Activated T-cell treated with anti-CD3 and anti-CD28 coated beads, Interleukin-2, amount 50 U/mL, for 4 hours (primary cell): ENCODE measurements at regions not wholly inside any gene's neighbourhood (a gene's known extent, or its start where the extent isn't known, plus 50 kb on each side); places are given as distances from the start of the nearest gene placed in this dataset.

Experiments
- ATAC-seq, 2 donors: fragments of 200-7000 bp; cut with Tn5 transposase; one replicate each; pipeline ENCODE4 v1.10.0; 2021
- DNase-seq: peaks from one replicate; pipeline ENCODE4 v3.0.0-alpha.2; 2020
- H3K27me3 Mint-ChIP-seq: one replicate; pipeline ENCODE4 v1.8.0; 2021; ENCODE audit warnings: low read depth, mixed read lengths
- H3K36me3 Mint-ChIP-seq: one replicate; pipeline ENCODE4 v1.8.0; 2022; ENCODE audit warnings: mixed read lengths; ENCODE audit not compliant: insufficient read depth
- H3K4me1 Mint-ChIP-seq: one replicate; pipeline ENCODE4 v1.8.0; 2021; ENCODE audit warnings: low read depth, mixed read lengths
- H3K4me3 Mint-ChIP-seq: one replicate; pipeline ENCODE4 v1.8.0; 2021; ENCODE audit warnings: mild to moderate bottlenecking, moderate library complexity, mixed read lengths
- H3K9me3 Mint-ChIP-seq: one replicate; pipeline ENCODE4 v1.8.0; 2021; ENCODE audit warnings: mixed read lengths

- H3K9me3 Mint-ChIP-seq, result no peaks in the 10 kb centered on the region
- H3K36me3 Mint-ChIP-seq, result no peaks in the 10 kb centered on the region
- DNase-seq (no peak), ATAC-seq (no peak)
- no peaks in the 10 kb centered on the region for H3K4me1 Mint-ChIP-seq
- peaks cover 4% of the 10 kb centered on the region for H3K27me3 Mint-ChIP-seq
- no peak overlapping the region for H3K4me3 Mint-ChIP-seq
These were observed 298.3 kb downstream of the NSG2 start for GRCh38 chr5:174343826-174344225.

DNA sequence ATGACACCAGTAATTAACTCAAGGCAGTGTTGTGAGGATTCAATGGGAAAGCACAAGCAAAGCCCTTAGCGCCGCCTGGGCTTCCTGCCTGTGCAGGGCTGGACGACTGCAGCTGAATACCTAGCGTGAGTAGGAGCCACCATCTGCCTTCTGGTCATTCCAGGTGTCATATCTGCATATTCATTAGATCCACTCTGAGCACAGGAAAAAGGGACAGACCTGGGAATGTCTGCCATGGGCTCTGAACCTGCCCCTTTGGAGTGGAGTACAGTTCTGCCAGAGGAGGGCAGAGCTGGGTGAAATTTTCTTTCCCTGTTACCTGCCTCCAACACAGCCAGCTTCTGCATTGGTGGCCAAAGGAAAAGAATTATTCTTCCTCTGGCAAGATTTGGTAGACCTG is 298.8 kb downstream of the NSG2 start:
- Mint-ChIP-seq H3K9me3 (no peaks in the 10 kb centered on the region), H3K36me3 (no peaks in the 10 kb centered on the region), H3K4me1 (no peaks in the 10 kb centered on the region), H3K4me3 (no peak overlapping the region), H3K27me3 (peaks cover 5% of the 10 kb centered on the region)
- no peak for ATAC-seq
- DNase-seq, result no peak

DNA sequence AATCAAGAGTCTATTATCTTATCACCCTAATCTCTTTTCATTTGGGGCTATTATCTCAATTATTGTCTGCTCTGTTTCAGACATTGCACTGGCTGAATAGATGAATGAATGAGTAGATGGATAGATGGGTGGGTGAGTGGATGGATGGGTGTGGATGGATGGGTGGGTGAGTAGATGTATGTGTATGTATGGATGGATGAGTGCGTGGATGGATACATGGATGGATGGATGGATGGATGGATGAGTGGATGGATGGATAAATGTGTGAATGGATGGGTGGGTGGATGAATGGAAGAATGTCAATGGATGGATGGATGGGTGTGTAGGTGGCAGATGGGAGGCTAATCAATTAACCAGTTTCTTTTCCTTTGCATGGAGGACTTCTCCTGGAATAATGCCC is 301.7 kb downstream of the NSG2 start:
- Mint-ChIP-seq H3K36me3 (no peaks in the 10 kb centered on the region), H3K4me3 (no peak overlapping the region), H3K27me3 (peaks cover 6% of the 10 kb centered on the region), H3K9me3 (no peaks in the 10 kb centered on the region), H3K4me1 (no peaks in the 10 kb centered on the region)
- ATAC-seq (no peak), DNase-seq (no peak)

DNA sequence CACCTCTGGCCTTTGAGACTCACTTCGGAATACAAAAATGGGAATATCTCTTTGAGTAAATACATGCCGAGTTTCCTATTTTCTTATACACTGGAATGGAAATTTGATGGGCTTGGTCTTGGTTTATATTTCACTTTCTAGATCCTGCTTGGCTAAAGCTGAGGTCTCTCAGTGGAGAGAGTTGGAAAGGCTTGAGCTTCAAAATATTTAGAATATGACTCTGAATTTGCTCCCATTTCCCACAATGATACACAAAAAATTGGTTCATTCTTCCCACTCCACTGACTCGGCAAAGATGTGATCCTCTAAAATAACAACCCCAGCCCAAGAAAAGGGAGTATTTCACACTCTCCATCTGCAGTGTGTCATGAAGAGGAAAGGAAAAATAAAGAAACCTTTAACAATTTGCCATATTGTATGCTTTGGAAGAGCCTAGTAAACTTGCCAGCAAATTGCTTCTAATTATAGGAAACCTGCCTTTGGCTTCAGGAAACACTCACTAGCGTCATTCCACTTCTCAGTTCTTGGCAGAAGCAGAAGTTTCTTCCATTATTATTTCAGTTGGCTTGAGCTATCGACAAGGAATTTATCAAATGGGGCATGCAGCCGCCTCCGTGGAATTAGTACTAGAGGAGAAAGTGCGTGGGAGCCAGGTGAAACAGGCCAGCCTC is 302.9 kb downstream of the NSG2 start:
- H3K36me3 Mint-ChIP-seq, result no peaks in the 10 kb centered on the region
- peaks cover 6% of the 10 kb centered on the region for H3K27me3 Mint-ChIP-seq
- H3K4me3 Mint-ChIP-seq, result no peak overlapping the region
- H3K4me1 Mint-ChIP-seq, result no peaks in the 10 kb centered on the region
- H3K9me3 Mint-ChIP-seq, result no peaks in the 10 kb centered on the region
- no peak for DNase-seq
- ATAC-seq, result no peak

- H3K9me3 Mint-ChIP-seq, result no peaks in the 10 kb centered on the region
- H3K27me3 Mint-ChIP-seq, result peaks cover 10% of the 10 kb centered on the region
- no peaks in the 10 kb centered on the region for H3K36me3 Mint-ChIP-seq
- no peak overlapping the region for H3K4me3 Mint-ChIP-seq
- DNase-seq, result no peak
- no peaks in the 10 kb centered on the region for H3K4me1 Mint-ChIP-seq
- ATAC-seq, result no peak
These were observed 307.2 kb downstream of the NSG2 start for GRCh38 chr5:174352681-174353080.

GRCh38 chr5:174354571-174354970 is 309.1 kb downstream of the NSG2 start:
- no peak overlapping the region for H3K4me3 Mint-ChIP-seq
- ATAC-seq (no peak), DNase-seq (no peak)
- H3K4me1 Mint-ChIP-seq, result no peaks in the 10 kb centered on the region
- peaks cover 6% of the 10 kb centered on the region for H3K27me3 Mint-ChIP-seq
- H3K9me3 Mint-ChIP-seq, result no peaks in the 10 kb centered on the region
- H3K36me3 Mint-ChIP-seq, result no peaks in the 10 kb centered on the region

DNA sequence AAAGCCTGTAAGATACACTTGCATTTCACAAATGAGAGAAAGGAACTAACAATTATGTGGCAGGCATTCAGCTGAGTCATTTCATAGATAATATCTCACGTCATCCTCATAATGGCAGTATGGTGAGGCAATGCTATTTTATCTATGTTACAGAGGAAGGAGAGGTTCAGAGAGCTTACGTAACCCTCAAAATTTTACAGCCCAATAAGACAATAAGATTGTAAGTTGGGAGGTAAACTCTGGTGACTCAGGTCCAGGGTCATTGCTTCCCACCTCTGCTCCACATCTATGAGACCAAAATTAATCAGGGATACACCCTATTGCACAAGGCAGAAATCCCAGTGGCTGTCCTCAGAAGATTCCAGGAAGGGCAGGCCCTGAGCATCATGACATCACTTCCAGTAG is 309.7 kb downstream of the NSG2 start:
- Mint-ChIP-seq H3K27me3 (peaks cover 6% of the 10 kb centered on the region), H3K4me1 (no peaks in the 10 kb centered on the region), H3K36me3 (no peaks in the 10 kb centered on the region), H3K9me3 (no peaks in the 10 kb centered on the region), H3K4me3 (no peak overlapping the region)
- DNase-seq (no peak), ATAC-seq (no peak)

DNA sequence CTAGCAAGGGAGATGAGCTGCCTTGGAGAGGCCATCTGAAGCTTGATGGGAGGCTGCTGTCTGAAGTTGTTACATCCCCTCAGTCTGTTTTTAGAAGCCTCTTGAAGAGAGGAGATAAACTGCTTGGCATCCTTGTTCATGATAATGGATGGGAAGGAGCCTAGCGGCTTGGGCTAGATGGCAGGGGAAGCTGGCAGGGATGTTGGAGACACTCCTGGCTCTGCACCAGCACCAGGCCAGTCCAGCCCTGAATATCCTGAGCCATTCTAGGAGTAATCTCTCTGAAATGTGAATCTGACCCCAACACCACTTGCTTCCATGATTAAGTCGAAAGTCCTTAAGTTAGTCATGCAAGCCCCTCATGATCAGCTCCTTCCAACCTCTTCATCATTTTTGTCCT is 310.5 kb downstream of the NSG2 start:
- ATAC-seq, result no peak
- Mint-ChIP-seq H3K4me3 (no peak overlapping the region), H3K27me3 (peaks cover 4% of the 10 kb centered on the region), H3K36me3 (no peaks in the 10 kb centered on the region), H3K9me3 (no peaks in the 10 kb centered on the region), H3K4me1 (no peaks in the 10 kb centered on the region)
- no peak for DNase-seq

DNA sequence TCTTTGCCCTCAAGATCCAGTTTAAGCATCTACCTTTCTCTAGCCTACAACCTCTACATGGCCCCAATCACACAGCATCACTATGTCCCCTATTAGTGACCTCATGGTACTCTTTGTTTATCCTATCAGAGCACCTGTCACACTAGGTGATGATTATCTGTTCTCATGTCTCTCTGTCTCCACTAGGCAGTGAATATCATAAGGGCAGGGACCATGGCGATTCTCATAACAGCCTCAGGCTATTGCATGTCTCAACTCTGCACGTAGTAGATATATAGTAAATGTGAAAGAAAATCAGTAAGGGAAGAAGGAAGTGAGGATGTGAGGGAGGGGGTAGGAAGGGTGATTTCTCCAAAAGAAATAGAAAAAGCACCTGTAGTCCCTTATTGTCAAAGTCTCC is 311.0 kb downstream of the NSG2 start:
- Mint-ChIP-seq H3K4me3 (no peak overlapping the region), H3K36me3 (no peaks in the 10 kb centered on the region), H3K4me1 (no peaks in the 10 kb centered on the region), H3K27me3 (peaks cover 4% of the 10 kb centered on the region), H3K9me3 (peaks cover under 1% of the 10 kb centered on the region)
- no peak for ATAC-seq
- no peak for DNase-seq

GRCh38 chr5:174358276-174358675 is 312.8 kb downstream of the NSG2 start:
- Mint-ChIP-seq H3K27me3 (peaks cover 4% of the 10 kb centered on the region), H3K4me3 (no peak overlapping the region), H3K4me1 (no peaks in the 10 kb centered on the region), H3K36me3 (no peaks in the 10 kb centered on the region), H3K9me3 (peaks cover 11% of the 10 kb centered on the region)
- ATAC-seq, result no peak
- DNase-seq, result no peak

- Mint-ChIP-seq H3K4me3 (no peak overlapping the region), H3K27me3 (peaks cover 4% of the 10 kb centered on the region), H3K36me3 (no peaks in the 10 kb centered on the region), H3K9me3 (peaks cover 11% of the 10 kb centered on the region), H3K4me1 (no peaks in the 10 kb centered on the region)
- DNase-seq (no peak), ATAC-seq (no peak)
These were observed 313.6 kb downstream of the NSG2 start for GRCh38 chr5:174359071-174359470.

DNA sequence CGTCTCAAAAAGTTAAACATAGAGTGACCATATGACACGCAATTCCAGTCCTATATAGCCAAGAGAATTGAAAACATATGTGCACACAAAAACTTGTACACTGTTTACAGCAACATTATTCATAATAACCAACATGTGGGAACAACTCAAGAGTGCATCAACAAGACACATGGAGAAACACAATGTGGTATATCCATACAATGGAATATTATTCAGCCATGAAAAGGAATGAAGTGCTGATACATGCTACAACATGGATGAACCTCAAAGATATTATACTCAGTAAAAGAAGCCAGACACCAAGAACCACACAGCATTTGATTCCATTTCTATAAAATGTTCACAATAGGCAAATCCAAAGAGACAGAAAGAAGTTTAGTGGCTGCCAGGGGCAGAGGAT is 317.0 kb downstream of the NSG2 start:
- H3K4me1 Mint-ChIP-seq, result no peaks in the 10 kb centered on the region
- peaks cover 11% of the 10 kb centered on the region for H3K9me3 Mint-ChIP-seq
- ATAC-seq, result no peak
- DNase-seq, result no peak
- peaks cover 7% of the 10 kb centered on the region for H3K27me3 Mint-ChIP-seq
- no peaks in the 10 kb centered on the region for H3K36me3 Mint-ChIP-seq
- no peak overlapping the region for H3K4me3 Mint-ChIP-seq

DNA sequence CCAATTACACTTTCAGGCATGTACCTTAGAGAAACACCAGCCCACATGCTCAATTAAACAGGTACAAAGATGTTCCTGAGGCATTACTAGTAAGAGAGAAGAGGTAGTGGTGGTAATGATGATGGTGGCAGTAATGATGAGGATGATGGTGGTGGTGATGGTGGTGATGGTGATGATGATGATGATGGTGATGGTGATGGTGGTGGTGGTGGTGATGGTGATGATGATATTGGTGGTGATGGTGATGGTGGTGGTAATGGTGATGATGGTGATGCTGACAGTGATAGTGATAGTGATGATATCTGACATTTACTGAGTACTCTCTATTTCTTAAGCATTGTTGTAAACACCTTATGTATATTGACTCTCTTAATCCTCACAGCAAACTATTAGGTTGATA is 318.4 kb downstream of the NSG2 start:
- ATAC-seq, result no peak

DNA sequence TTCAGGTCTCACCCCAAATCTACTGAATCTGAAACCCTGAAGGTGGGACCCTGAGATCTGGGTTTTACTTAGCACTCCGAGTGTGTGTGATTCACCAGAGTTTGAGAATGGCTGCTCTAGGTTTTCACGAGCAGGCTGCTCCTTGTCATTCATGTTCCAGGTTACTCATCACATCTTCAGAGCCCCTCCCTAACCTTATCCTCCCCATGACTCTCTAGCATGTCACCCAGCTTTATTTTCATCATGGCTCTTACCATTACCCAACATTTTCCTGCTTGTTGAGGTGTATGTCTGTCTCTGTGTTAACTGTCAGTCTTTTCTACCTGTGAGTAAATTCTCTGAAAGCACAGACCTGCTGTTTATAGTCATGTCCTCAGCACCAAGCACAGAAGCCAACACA is 319.2 kb downstream of the NSG2 start:
- no peaks in the 10 kb centered on the region for H3K4me1 Mint-ChIP-seq

More for the DNA sequence above, 318.4 kb downstream of the NSG2 start:
- no peak for DNase-seq
- Mint-ChIP-seq H3K27me3 (peaks cover 7% of the 10 kb centered on the region), H3K4me1 (no peaks in the 10 kb centered on the region), H3K36me3 (no peaks in the 10 kb centered on the region), H3K9me3 (peaks cover 11% of the 10 kb centered on the region), H3K4me3 (no peak overlapping the region)

DNA sequence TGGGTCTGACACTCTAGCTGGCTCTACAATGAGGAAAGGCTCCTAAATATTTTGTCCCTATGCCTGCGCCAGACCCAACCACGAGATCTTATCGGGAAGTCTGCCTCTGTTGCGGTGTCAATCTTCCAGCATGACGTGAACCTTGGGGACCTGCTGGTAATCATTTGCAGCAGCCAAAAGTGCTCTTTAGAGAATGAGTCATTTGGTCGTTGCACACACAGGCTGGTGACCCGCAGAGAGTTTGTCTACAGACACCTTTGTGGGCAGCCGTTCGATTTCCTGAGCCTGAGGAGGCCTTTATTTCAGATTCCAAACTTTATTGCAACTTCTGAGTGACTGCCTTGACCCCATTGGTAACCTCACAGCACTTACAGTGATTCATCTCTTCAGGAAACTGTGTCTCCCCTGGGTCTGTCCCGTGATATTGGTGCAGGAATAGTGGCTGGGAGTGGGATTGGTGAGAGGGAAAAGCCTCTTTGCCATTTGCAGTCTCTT is 326.1 kb downstream of the NSG2 start:
- Mint-ChIP-seq H3K36me3 (no peaks in the 10 kb centered on the region), H3K4me1 (no peaks in the 10 kb centered on the region), H3K4me3 (no peak overlapping the region), H3K9me3 (no peaks in the 10 kb centered on the region), H3K27me3 (peaks cover 3% of the 10 kb centered on the region)
- ATAC-seq, result no peak
- DNase-seq, result no peak

More for the DNA sequence above, 319.2 kb downstream of the NSG2 start:
- Mint-ChIP-seq H3K9me3 (peaks cover 11% of the 10 kb centered on the region), H3K4me3 (no peak overlapping the region), H3K36me3 (no peaks in the 10 kb centered on the region), H3K27me3 (peaks cover 7% of the 10 kb centered on the region)
- DNase-seq (no peak), ATAC-seq (no peak)
